ENCODE measurements at regions not wholly inside any gene's neighbourhood (a gene's known extent, or its start where the extent isn't known, plus 50 kb on each side); places are given as distances from the start of the nearest gene placed in this dataset.
"Not testable (repeated sequence)": the region's sequence is repeated elsewhere in the genome, so short reads cannot be mapped to it uniquely, and the experiment has no call there.

GRCh38 chr17:22266231-22266630 is 573.9 kb downstream of the KCNJ18 start:
- no peak for DNase-seq

GRCh38 chr17:22267019-22267418 is 574.7 kb downstream of the KCNJ18 start:
- no peak for DNase-seq

- no peak for DNase-seq
Measured at GRCh38 chr17:22268214-22268911, 576.0 kb downstream of the KCNJ18 start.

GRCh38 chr17:22268912-22269220 is 576.5 kb downstream of the KCNJ18 start:
- DNase-seq: no peak

- DNase-seq: no peak
Measured at GRCh38 chr17:22270381-22270780, 578.1 kb downstream of the KCNJ18 start.

- DNase-seq: not testable (repeated sequence)
Measured at GRCh38 chr17:22270809-22271208, 578.5 kb downstream of the KCNJ18 start.

- no peak for DNase-seq
Measured at GRCh38 chr17:22272363-22273146, 580.2 kb downstream of the KCNJ18 start.

- no peak for DNase-seq
Measured at GRCh38 chr17:22273308-22273707, 581.0 kb downstream of the KCNJ18 start.

- no peak for DNase-seq
Measured at GRCh38 chr17:22277595-22277994, 585.3 kb downstream of the KCNJ18 start.

GRCh38 chr17:22278302-22279275 is 586.3 kb downstream of the KCNJ18 start:
- DNase-seq: no peak

GRCh38 chr17:22286337-22287041 is 594.2 kb downstream of the KCNJ18 start:
- DNase-seq: no peak

- DNase-seq: not testable (repeated sequence)
Measured at GRCh38 chr17:22298484-22298951, 606.2 kb downstream of the KCNJ18 start.

- DNase-seq: no peak
Measured at GRCh38 chr17:22300177-22300576, 607.9 kb downstream of the KCNJ18 start.

- DNase-seq: no peak
Measured at GRCh38 chr17:22300731-22301352, 608.5 kb downstream of the KCNJ18 start.

GRCh38 chr17:22301353-22301745 is 609.0 kb downstream of the KCNJ18 start:
- DNase-seq: no peak

GRCh38 chr17:22303096-22303495 is 610.8 kb downstream of the KCNJ18 start:
- DNase-seq: no peak

GRCh38 chr17:22303865-22304264 is 611.5 kb downstream of the KCNJ18 start:
- no peak for DNase-seq

- no peak for DNase-seq
Measured at GRCh38 chr17:22304667-22305303, 612.5 kb downstream of the KCNJ18 start.

- no peak for DNase-seq
Measured at GRCh38 chr17:22305356-22306071, 613.2 kb downstream of the KCNJ18 start.

GRCh38 chr17:22310292-22310691 is 618.0 kb downstream of the KCNJ18 start:
- not testable (repeated sequence) for DNase-seq

Data from stimulated activated CD4-positive, alpha-beta T cell treated with anti-CD3 and anti-CD28 coated beads, Interleukin-15, amount 100 ng/mL, for 24 hours (primary cell).